ENCODE measurements at regions not wholly inside any gene's neighbourhood (a gene's known extent, or its start where the extent isn't known, plus 50 kb on each side); places are given as distances from the start of the nearest gene placed in this dataset.
"Not testable (repeated sequence)": the region's sequence is repeated elsewhere in the genome, so short reads cannot be mapped to it uniquely, and the experiment has no call there.

DNA sequence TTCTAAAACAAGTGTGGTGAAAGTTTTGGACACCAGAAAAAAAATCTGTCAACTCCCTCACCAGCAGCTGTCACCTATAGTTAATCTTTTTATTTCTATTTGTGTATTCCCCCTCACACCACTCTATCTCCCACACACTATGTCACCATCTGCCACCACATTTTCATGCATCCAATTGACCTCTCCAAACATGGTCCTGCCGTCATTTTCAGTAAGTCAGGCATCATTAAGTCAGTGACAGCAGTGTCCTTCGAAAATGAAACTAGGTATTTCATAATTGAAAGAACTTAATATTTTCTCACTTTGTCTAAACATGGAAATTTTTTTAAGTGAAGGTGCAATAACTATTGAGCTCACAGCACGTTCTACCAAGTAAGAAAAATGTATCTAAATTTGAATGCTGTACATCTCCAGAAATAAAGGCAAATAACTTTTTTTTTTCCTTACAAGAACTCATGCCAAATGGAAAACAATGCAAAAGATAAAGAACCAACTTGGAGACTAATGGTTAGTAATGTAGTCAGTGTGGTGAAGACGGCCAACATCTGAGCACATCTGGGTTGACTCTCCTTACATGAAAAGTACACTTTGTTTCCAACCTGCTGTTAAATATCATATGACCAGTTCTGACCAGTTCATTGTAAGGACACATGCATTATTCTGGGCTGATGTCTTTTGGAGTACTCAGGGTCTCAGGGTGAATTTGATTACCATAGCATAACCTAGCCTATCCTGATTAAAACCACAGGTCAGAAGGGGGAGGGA lies 623.3 kb upstream of the MANEA start:
- no peak for TF ChIP-seq GATA1 (IDR thresholded peaks at IDR 0.05; ENCODE audit: low read depth, low read length)
- no peak for TF ChIP-seq POLR2A (IDR thresholded peaks at IDR 0.05; ENCODE audit: low read length)
- DNase-seq, result no peak

DNA sequence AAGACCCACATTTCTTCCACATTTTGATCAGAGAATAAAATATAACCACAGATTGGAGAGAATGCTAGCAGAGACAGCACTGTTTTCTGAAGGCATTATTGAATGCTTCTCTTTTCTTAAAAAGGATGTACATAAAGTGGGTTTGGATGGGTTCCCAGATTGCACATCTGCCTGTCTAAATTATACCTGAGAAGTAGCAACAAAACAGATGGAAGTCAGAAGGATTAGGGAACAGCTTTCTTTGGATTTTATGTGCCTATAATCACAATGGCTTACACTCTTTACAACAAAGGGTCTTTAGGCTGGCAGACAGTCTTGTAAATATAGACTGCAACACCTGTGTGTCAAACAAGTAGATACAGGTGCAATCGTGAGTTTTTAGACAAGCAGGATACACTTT lies 622.2 kb upstream of the MANEA start:
- no peak for DNase-seq
- TF ChIP-seq POLR2A (IDR thresholded peaks at IDR 0.05; ENCODE audit: low read length) (no peak), GATA1 (IDR thresholded peaks at IDR 0.05; ENCODE audit: low read depth, low read length) (no peak)

DNA sequence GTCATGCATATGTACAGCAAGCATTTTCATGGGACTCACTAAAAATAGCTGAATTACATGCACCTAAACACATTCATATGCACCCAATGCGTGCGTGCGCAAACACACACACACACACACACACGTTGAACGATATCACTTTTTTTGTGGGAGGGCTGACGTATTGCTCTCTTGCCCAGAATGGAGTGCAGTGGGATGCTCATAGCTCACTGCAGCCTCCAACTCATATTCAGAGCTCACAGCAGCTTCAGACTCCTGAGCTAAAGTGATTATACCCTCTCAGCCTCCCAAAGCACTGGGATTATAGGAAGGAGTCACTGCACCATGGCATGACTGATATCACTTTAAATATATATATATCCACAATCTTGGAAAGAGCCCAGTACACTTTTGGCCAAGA lies 620.4 kb upstream of the MANEA start:
- DNase-seq, result peak; percentile 1 to 14
- TF ChIP-seq GATA1 (IDR thresholded peaks at IDR 0.05; ENCODE audit: low read depth, low read length), result no peak
- TF ChIP-seq POLR2A (IDR thresholded peaks at IDR 0.05; ENCODE audit: low read length), result no peak

DNA sequence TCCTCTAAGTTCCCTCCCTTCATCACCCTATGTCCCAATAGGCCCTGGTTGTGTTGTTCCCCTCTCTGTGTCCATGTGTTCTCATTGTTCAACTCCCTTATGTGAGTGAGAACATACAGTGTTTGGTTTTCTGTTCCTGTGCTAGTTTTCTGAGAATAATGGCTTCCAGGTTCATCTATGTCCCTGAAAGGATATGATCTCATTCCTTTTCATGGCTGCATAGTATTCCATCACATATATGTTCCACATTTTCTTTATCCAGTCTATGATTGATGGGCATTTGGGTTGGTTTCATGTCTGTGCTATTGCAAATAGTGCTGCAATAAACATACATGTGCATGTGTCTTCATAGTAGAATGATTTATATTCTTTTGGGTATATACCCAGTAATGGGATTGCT lies 612.6 kb upstream of the MANEA start:
- not testable (repeated sequence) for DNase-seq

DNA sequence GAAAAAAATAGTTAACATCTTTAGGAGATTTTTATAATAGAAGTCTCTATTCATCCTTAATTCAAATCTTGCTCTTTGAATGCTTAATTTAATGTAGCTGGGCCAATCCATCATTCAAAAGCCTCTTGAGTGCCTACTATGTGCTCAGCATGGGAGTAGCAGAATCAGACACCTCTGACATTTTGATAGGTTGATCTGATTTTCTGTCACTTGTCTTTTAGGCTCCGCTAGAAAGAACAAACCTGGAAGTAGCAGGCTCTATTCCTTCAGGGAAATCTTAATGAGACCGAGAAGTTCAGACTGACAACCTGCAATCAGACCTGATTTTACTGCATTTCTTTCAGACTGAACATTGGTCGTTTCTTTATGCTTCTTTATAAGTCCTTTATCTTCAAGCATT lies 588.6 kb upstream of the MANEA start:
- DNase-seq, result no peak
- TF ChIP-seq GATA1 (IDR thresholded peaks at IDR 0.05; ENCODE audit: low read depth, low read length) (no peak), POLR2A (IDR thresholded peaks at IDR 0.05; ENCODE audit: low read length) (no peak)

DNA sequence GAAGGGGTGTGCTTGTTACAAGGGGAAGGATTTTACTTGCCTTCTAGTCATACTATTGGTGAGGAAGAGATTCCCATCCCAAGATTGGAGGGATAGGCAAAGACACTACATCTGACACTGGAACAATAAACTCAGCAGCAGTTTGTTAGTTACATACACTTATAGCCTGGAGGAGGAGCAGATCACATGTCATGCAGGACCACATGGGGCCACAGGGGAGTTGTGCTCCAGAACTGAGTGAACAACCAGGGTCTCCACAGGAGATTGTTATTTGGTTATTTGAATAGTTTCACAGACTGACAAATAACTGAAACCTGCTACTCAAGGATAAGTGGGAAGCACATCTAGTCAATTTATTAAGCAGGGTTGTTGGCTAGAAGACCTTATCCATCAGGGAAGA lies 559.4 kb upstream of the MANEA start:
- no peak for DNase-seq
- no peak for TF ChIP-seq GATA1 (IDR thresholded peaks at IDR 0.05; ENCODE audit: low read depth, low read length)
- no peak for TF ChIP-seq POLR2A (IDR thresholded peaks at IDR 0.05; ENCODE audit: low read length)
